Kidney glomerular epithelial cell (primary cell): ENCODE measurements at regions not wholly inside any gene's neighbourhood (a gene's known extent, or its start where the extent isn't known, plus 50 kb on each side); places are given as distances from the start of the nearest gene placed in this dataset.
"Not testable (repeated sequence)": the region's sequence is repeated elsewhere in the genome, so short reads cannot be mapped to it uniquely, and the experiment has no call there.

Source experiments
- DNase-seq: peaks from one replicate; lab custom pipeline; 2025; lab: John Stamatoyannopoulos, UW

- no peak for DNase-seq
Measured at GRCh38 chr13:34167347-34167746, 349.4 kb downstream of the RFC3 start.

DNA sequence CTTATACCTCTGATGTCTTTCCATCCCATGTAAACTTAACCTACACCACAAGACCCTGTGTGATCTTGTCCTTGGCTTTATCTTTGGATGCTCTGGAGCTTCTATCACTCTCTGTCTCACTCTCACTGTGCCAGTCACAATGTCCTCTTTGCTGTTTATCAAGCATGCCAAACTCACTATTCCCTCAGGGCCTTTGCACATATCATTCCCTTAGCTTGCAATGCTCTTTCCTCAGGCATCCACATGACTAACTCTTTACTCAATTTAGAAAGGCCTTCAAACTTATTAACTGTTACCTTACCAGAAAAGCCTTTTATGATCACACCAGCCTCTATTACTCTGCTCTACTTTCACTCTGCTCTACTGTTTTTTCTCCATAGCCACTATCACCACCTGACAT is 354.1 kb downstream of the RFC3 start:
- no peak for DNase-seq

GRCh38 chr13:34174671-34175145 is 356.8 kb downstream of the RFC3 start:
- DNase-seq: no peak

DNA sequence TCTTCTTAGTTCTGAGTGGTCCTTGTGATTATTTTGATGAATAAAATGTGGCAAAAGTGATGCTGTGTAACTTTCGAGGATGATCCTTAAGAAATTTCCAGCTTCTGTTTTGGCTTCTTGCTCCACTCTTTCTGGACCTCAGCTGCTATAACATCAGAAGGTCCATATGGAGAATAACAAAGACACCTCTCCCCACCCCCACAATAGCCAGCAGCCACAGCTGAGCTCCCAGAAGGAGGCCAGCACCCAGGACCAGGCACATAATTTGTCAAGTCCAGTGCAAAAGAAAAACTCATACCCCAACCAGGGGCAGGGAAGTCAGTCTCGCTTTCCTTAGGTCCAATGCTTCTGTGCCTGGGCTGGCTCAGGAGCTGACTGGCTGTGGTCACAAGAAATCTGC is 357.6 kb downstream of the RFC3 start:
- no peak for DNase-seq

DNA sequence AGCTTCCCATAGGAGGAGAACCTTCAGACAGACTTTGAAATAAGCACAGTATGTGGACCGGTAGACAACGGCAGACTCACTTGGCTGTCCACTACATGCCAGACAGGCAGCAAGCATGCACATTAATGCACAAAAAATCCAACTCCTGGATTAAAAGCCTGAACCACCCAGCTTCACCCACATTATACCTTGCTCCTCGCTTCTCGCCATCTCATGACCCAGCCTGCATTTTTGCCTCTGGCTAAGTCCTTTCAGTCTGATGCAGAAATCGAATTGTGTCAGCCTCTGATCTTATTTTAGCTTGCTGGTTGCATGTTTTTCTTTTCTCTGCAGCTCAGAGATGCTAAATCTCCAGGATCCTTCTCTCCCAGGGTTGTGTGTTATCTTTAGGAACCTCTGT is 358.7 kb downstream of the RFC3 start:
- no peak for DNase-seq

- DNase-seq: no peak
Measured at GRCh38 chr13:34179481-34179880, 361.5 kb downstream of the RFC3 start.

DNA sequence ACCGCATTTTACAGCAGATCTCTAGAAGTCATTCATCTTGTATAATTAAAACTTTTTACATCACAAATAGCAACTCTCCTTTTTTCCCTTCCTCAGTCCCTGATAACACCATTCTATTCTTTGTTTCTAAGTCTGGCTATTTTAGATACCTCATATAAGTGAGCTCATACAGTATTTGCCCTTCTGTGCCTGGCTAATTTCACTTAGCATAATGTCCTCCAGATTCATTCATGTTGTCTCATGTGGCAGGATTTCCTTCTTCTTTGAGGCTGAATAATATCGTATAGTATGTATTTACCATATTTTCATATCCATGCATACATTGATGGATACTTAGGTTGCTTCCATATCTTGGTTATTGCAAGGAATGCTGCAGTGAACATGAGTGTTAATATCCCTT is 362.0 kb downstream of the RFC3 start:
- DNase-seq: no peak

DNA sequence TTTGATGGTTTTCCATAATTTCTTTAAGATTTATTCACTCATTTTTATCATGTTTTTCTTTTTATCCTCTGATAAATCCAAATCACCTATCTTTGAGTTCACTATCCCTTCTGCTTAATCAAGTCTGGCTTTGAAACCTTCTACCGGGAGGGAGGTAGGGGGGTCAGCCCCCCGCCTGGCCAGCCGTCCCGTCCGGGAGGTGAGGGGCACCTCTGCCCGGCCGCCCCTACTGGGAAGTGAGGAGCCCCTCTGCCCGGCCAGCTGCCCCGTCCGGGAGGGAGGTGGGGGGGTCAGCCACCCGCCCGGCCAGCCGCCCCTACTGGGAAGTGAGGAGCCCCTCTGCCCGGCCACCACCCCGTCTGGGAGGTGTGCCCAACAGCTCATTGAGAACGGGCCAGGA is 363.3 kb downstream of the RFC3 start:
- not testable (repeated sequence) for DNase-seq

- no peak for DNase-seq
Measured at GRCh38 chr13:34189946-34190345, 372.0 kb downstream of the RFC3 start.

GRCh38 chr13:34201050-34201913 is 383.3 kb downstream of the RFC3 start:
- DNase-seq: no peak

- DNase-seq: no peak
Measured at GRCh38 chr13:34207334-34207733, 389.4 kb downstream of the RFC3 start.

DNA sequence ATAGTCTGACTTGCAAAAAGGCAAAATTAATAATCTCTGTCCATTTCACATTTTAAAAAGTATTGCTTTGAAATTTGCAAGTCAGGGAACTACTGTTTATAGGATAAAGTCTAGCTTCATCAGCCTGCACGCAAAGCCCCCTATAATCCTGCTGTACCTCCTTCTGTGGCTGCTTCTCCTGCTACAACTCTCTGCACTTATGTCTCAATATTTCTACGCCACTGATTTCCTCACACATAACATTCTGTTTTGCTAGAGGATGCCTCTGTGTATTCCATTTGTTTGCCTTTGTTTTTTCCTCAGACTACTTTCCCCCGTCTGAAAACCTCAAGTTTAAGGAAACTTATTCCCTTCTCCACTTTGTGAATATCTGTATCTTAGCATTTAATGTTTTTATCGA is 389.9 kb downstream of the RFC3 start:
- DNase-seq: no peak

DNA sequence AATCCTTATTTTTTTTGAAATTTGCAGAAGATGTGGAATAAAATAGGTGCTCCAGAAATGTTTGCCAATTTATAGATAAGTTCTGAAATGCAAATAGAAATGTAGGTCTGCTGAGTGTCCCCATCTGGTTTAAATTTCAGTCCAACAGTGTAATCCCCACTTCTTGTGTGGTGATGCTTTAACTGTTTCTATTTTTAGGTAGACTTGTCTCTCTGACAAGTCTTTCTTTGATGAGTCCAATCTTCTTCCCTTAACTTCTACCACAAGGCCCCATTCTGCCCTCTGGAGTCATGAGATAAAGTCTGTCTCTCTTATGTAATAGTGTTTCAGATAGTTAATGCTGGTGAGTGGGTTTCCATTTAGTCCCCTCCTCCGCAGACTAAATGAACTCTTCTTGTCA is 390.4 kb downstream of the RFC3 start:
- DNase-seq: no peak

GRCh38 chr13:34210341-34210740 is 392.4 kb downstream of the RFC3 start:
- DNase-seq: no peak

DNA sequence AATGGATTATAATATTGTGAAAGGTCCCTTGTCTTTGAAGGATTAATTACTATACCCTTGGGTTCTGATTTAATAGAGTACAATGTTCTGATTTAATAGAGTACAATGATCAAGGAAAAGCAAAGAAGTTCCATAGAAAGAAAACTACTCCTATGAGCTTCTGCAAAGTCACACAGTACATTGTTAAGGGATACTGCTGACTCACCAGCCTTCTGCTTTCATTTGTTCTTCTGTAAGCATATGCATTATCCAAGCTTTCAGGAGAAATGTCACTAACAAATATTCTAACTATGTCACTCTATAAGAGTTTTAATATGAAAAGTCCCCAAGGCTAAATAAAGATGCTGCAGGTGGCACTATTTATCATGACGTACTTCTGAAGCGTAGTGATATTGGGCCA is 396.7 kb downstream of the RFC3 start:
- no peak for DNase-seq

GRCh38 chr13:34216256-34216655 is 398.3 kb downstream of the RFC3 start:
- DNase-seq: no peak

GRCh38 chr13:34217343-34218025 is 399.5 kb downstream of the RFC3 start:
- no peak for DNase-seq

GRCh38 chr13:34223984-34224383 is 406.0 kb downstream of the RFC3 start:
- no peak for DNase-seq

DNA sequence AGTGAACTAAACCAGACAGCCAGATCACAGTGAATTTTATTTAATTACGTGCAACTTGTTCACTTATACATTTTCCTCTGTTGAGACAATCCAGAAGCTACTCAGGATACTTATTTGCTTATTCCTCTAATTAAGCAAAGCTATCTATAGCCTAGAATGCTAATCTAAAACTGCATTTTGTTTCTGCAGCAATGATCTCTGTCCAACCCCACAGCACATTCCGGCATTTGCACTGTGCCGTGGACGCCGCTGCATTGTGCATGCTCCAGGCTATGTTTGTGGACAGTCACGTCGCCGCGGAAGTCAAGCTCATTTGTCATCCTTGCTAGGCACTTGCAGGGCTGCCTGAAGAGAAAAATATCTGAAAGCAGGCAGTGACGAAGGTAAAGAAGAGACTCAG is 406.9 kb downstream of the RFC3 start:
- no peak for DNase-seq

DNA sequence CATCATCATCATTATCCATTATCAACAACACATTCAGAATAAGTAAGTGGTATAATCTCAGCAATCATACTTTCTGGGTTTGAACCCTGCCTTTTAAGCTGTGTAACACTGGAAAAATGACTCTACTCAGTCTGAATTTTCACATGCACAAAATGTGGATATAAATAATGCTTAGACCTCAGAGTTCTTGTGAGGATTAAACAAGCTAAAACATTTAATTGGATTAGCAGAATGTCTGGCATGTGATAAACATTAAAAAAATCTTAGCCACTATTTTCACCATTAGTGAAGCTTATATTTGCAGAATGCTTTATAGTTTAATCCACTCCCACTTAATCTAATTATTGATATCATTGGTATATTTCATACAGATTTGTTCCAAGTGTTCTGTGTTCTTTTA is 412.3 kb downstream of the RFC3 start:
- DNase-seq: no peak

DNA sequence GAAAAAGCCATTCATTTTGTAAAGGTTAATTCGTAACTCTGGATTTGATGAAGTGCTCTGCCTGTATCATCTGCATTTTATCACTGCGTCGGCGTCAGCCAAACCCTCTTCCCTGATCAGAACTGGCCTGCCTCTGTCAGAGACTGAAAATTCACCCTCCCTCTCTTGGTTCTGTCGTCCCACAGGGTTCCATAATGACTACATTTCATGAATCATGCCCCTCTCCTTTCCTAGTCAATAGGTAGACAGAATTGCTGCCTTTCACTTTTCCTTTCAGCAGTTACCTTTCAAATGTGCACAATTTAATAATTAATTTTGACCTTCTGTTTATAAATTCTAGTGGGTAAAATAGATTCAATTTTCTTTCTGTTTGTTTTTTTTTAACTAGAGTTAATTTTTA is 423.4 kb downstream of the RFC3 start:
- DNase-seq: no peak

- DNase-seq: no peak
Measured at GRCh38 chr13:34243403-34243802, 425.5 kb downstream of the RFC3 start.

DNA sequence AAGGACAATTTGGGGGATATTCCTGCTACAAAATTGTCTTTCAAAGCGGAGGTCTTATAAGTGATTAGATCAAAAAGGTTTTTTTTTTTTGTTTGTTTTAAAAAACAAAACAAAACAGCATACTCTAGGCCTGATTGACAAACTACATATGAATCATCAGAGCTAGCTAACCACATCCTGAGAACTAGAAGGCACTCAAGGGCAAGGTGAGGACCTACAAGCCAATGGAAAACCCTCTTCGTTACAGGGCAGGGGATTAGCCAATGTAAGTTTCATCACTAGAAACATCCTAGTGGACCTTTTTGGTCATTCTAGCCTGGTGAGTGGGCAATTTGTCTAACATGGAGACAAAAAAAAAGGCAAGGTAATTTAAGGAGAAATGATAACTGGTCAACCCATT is 428.6 kb downstream of the RFC3 start:
- DNase-seq: no peak

GRCh38 chr13:34247596-34247995 is 429.6 kb downstream of the RFC3 start:
- no peak for DNase-seq
